OCI-LY3 (cell line): ENCODE measurements at regions not wholly inside any gene's neighbourhood (a gene's known extent, or its start where the extent isn't known, plus 50 kb on each side); places are given as distances from the start of the nearest gene placed in this dataset.

Source experiments
- H2AFZ ChIP-seq: fragments of 200-600, 300-600 bp; shearing (Covaris generic); 2 replicates; pipeline ENCODE4 v1.6.0; 2014; ENCODE audit warnings: antibody characterized with exemption, low read depth, low read length
- H3K27ac ChIP-seq: fragments of 200-600, 300-600 bp; sonication (generic); 2 replicates; pipeline ENCODE4 v1.5.1; 2014; ENCODE audit warnings: mild to moderate bottlenecking, low read length, moderate library complexity, mixed read lengths
- H3K27me3 ChIP-seq: fragments of 200-600, 300-600 bp; sonication (generic); 2 replicates; pipeline ENCODE4 v1.6.1; 2014; ENCODE audit warnings: low read depth, low read length, mixed read lengths
- H3K36me3 ChIP-seq: fragments of 200-600, 300-600 bp; sonication (generic); replicated peaks from 2 replicates; pipeline ENCODE3; 2014; ENCODE audit warnings: low read depth, low read length, mixed read lengths
- H3K4me1 ChIP-seq: fragments of 300-600, 200-600 bp; sonication (generic); 2 replicates; pipeline ENCODE4 v1.6.1; 2014; ENCODE audit warnings: low read length, mixed read lengths
- H3K4me2 ChIP-seq: fragments of 200-600, 300-600 bp; sonication (generic); 2 replicates; pipeline ENCODE4 v1.6.1; 2014; ENCODE audit warnings: low read length, mixed read lengths
- H3K4me3 ChIP-seq: fragments of 300-600, 200-600 bp; sonication (generic); 2 replicates; pipeline ENCODE4 v1.5.1; 2014; ENCODE audit warnings: antibody characterized with exemption, mild to moderate bottlenecking, low read length, moderate library complexity
- H3K79me2 ChIP-seq: fragments of 300-600, 200-600 bp; shearing (Covaris generic); 2 replicates; pipeline ENCODE4 v1.6.1; 2014; ENCODE audit warnings: mild to moderate bottlenecking, low read length, mixed read lengths
- H3K9ac ChIP-seq: fragments of 300-600, 200-600 bp; shearing (Covaris generic); 2 replicates; pipeline ENCODE4 v1.6.0; 2014; ENCODE audit warnings: mild to moderate bottlenecking, low read length, moderate library complexity
- H3K9me3 ChIP-seq: fragments of 200-600, 300-600 bp; shearing (Covaris generic); 2 replicates; pipeline ENCODE4 v1.6.1; 2014; ENCODE audit warnings: low read length, mixed read lengths; ENCODE audit not compliant: insufficient read depth
- H4K20me1 ChIP-seq: fragments of 200-600, 300-600 bp; sonication (generic); 2 replicates; pipeline ENCODE4 v1.6.1; 2016; ENCODE audit warnings: low read length, mixed read lengths; ENCODE audit not compliant: insufficient read depth
- CTCF ChIP-seq: fragments of 200-600, 300-600 bp; sonication (generic); IDR thresholded peaks from 2 replicates; pipeline ENCODE4 v1.5.1; 2014; ENCODE audit warnings: antibody characterized with exemption, low read length, low read depth
- EZH2phosphoT487 ChIP-seq: fragments of 200-600 bp; shearing (Covaris generic); IDR thresholded peaks from 2 replicates; pipeline ENCODE4 v1.6.1; 2018; ENCODE audit warnings: antibody characterized with exemption, mixed run types, low read depth

- peaks cover 3% of the 10 kb centered on the region; the same call in 1 of the 2 replicates for H3K27me3 ChIP-seq
- no peaks in the 10 kb centered on the region for H3K79me2 ChIP-seq
- no peak overlapping the region for H3K4me3 ChIP-seq
- H4K20me1 ChIP-seq: no peaks in the 10 kb centered on the region
- no peak overlapping the region for H2AFZ ChIP-seq
- H3K27ac ChIP-seq: no peak overlapping the region
- no peaks in the 10 kb centered on the region for H3K4me1 ChIP-seq
- TF ChIP-seq EZH2phosphoT487 (no peak), CTCF (no peak)
- no peaks in the 10 kb centered on the region for H3K36me3 ChIP-seq
- H3K9me3 ChIP-seq: no peaks in the 10 kb centered on the region
- H3K9ac ChIP-seq: no peak overlapping the region
- no peak overlapping the region for H3K4me2 ChIP-seq
Observed at GRCh38 chr2:239471011-239471792, 70.4 kb upstream of the HDAC4 start.

- Histone ChIP-seq H3K36me3 (no peaks in the 10 kb centered on the region), H4K20me1 (no peaks in the 10 kb centered on the region), H3K4me3 (no peak overlapping the region), H3K9me3 (no peaks in the 10 kb centered on the region), H3K79me2 (no peaks in the 10 kb centered on the region), H3K27ac (no peak overlapping the region), H2AFZ (no peak overlapping the region), H3K4me1 (no peaks in the 10 kb centered on the region), H3K4me2 (no peak overlapping the region), H3K27me3 (peaks cover 3% of the 10 kb centered on the region; the same call in 1 of the 2 replicates), H3K9ac (no peak overlapping the region)
- TF ChIP-seq EZH2phosphoT487 (no peak), CTCF (no peak)
Observed at GRCh38 chr2:239470151-239470900, 69.5 kb upstream of the HDAC4 start.

- TF ChIP-seq EZH2phosphoT487 (no peak), CTCF (no peak)
- no peak overlapping the region for H2AFZ ChIP-seq
Observed at GRCh38 chr2:239469106-239469960, 68.5 kb upstream of the HDAC4 start.

More at GRCh38 chr2:239469106-239469960, 68.5 kb upstream of the HDAC4 start:
- Histone ChIP-seq H3K79me2 (no peaks in the 10 kb centered on the region), H3K27me3 (peaks cover 3% of the 10 kb centered on the region; the same call in 1 of the 2 replicates), H3K4me2 (no peak overlapping the region), H3K9ac (no peak overlapping the region), H3K36me3 (no peaks in the 10 kb centered on the region), H3K9me3 (no peaks in the 10 kb centered on the region), H3K4me3 (no peak overlapping the region), H4K20me1 (no peaks in the 10 kb centered on the region), H3K4me1 (no peaks in the 10 kb centered on the region), H3K27ac (no peak overlapping the region)
